ENCODE measurements at regions not wholly inside any gene's neighbourhood (a gene's known extent, or its start where the extent isn't known, plus 50 kb on each side); places are given as distances from the start of the nearest gene placed in this dataset.

DNA sequence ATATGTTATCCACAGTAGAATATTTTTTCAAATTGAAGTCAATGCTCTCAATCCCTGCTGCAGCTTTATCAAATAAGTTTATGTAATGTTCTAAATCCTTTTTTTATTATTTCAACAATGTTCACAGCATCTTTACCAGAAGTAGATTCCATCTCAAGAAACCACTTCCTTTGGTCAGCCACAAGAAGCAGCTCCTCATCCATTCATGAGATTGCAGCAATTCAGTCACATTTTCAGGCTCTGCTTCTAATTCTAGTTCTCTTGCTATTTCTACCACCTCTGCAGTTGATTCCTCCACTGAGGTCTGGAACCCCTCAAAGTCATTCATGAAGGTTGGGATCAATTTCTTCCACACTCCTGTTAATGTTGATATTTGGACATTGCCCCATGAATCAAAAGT is 2301.3 kb upstream of the TENM3 start:
- H3K27ac ChIP-seq (ENCODE audit: low read length), result no peak overlapping the region
- H3K36me3 ChIP-seq (ENCODE audit: insufficient read depth, low read depth, low read length), result no peaks in the 10 kb centered on the region
- H3K9ac ChIP-seq (ENCODE audit: low read depth, low read length), result no peak overlapping the region
- H3K4me1 ChIP-seq (ENCODE audit: insufficient read depth, low read length), result no peaks in the 10 kb centered on the region
- H3K9me3 ChIP-seq (ENCODE audit: insufficient read depth, low read depth, low read length), result peaks cover 23% of the 10 kb centered on the region
- H3K27me3 ChIP-seq (ENCODE audit: insufficient read depth, low read length), result no peaks in the 10 kb centered on the region
- no peak overlapping the region for H3K4me3 ChIP-seq (ENCODE audit: low read length)

DNA sequence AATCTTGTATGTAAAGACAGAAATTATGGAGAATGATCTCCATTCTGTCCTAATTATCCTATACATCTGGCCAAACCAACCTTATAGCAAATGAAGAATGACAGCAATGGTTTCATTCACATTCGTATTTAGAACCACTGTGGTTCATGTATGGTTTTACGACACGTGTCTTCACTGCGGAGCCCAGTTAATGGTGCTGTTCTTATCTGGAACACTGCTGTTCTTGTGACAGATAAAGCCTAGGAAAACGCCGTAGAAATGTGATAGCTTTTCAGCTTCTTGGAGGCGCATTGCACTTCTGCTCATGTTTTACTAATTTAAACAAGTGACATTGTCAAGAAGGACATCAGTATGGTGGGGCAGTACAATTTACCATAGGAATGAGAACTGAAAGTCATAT is 2266.4 kb upstream of the TENM3 start:
- no peak overlapping the region for H3K9ac ChIP-seq (ENCODE audit: low read depth, low read length)
- no peaks in the 10 kb centered on the region for H3K36me3 ChIP-seq (ENCODE audit: insufficient read depth, low read depth, low read length)
- no peaks in the 10 kb centered on the region for H3K9me3 ChIP-seq (ENCODE audit: insufficient read depth, low read depth, low read length)
- no peak overlapping the region for H3K4me3 ChIP-seq (ENCODE audit: low read length)
- H3K27ac ChIP-seq (ENCODE audit: low read length), result no peak overlapping the region
- no peaks in the 10 kb centered on the region for H3K4me1 ChIP-seq (ENCODE audit: insufficient read depth, low read length)
- H3K27me3 ChIP-seq (ENCODE audit: insufficient read depth, low read length), result no peaks in the 10 kb centered on the region

- no peak overlapping the region for H3K27ac ChIP-seq (ENCODE audit: low read length)
- no peaks in the 10 kb centered on the region for H3K9me3 ChIP-seq (ENCODE audit: insufficient read depth, low read depth, low read length)
- no peaks in the 10 kb centered on the region for H3K27me3 ChIP-seq (ENCODE audit: insufficient read depth, low read length)
- no peaks in the 10 kb centered on the region for H3K36me3 ChIP-seq (ENCODE audit: insufficient read depth, low read depth, low read length)
- H3K4me3 ChIP-seq (ENCODE audit: low read length), result no peak overlapping the region
- H3K9ac ChIP-seq (ENCODE audit: low read depth, low read length), result no peak overlapping the region
- no peaks in the 10 kb centered on the region for H3K4me1 ChIP-seq (ENCODE audit: insufficient read depth, low read length)
These were observed 2265.8 kb upstream of the TENM3 start for GRCh38 chr4:179977378-179977777.

DNA sequence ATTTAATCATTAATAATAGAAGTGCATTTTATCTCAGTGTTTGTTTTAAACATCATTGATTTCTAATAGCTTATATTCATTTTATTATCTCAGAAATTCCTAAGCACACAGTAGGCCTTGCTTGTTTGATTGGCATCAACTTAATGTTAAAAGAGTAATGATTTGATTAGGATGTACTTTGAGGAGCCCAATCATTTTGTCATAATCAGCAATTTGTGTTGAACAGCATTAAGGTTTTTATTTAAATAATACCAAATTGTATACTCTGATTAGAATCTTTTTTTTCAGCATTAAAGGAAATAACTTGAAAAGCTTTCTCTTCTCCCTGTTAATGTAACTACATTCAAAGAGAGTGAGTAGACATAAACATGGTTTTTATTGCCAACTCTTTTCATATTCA is 2262.0 kb upstream of the TENM3 start:
- Histone ChIP-seq H3K27ac (ENCODE audit: low read length) (no peak overlapping the region), H3K9ac (ENCODE audit: low read depth, low read length) (no peak overlapping the region), H3K4me3 (ENCODE audit: low read length) (no peak overlapping the region), H3K36me3 (ENCODE audit: insufficient read depth, low read depth, low read length) (no peaks in the 10 kb centered on the region), H3K4me1 (ENCODE audit: insufficient read depth, low read length) (no peaks in the 10 kb centered on the region), H3K9me3 (ENCODE audit: insufficient read depth, low read depth, low read length) (no peaks in the 10 kb centered on the region), H3K27me3 (ENCODE audit: insufficient read depth, low read length) (no peaks in the 10 kb centered on the region)

- no peaks in the 10 kb centered on the region for H3K36me3 ChIP-seq (ENCODE audit: insufficient read depth, low read depth, low read length)
- no peaks in the 10 kb centered on the region for H3K27me3 ChIP-seq (ENCODE audit: insufficient read depth, low read length)
- no peak overlapping the region for H3K4me3 ChIP-seq (ENCODE audit: low read length)
- no peaks in the 10 kb centered on the region for H3K9me3 ChIP-seq (ENCODE audit: insufficient read depth, low read depth, low read length)
- no peaks in the 10 kb centered on the region for H3K4me1 ChIP-seq (ENCODE audit: insufficient read depth, low read length)
- H3K9ac ChIP-seq (ENCODE audit: low read depth, low read length), result no peak overlapping the region
- H3K27ac ChIP-seq (ENCODE audit: low read length), result no peak overlapping the region
These were observed 2253.2 kb upstream of the TENM3 start for GRCh38 chr4:179989975-179990374.

- Histone ChIP-seq H3K9ac (ENCODE audit: low read depth, low read length) (no peak overlapping the region), H3K4me3 (ENCODE audit: low read length) (no peak overlapping the region), H3K9me3 (ENCODE audit: insufficient read depth, low read depth, low read length) (no peaks in the 10 kb centered on the region), H3K27ac (ENCODE audit: low read length) (no peak overlapping the region), H3K4me1 (ENCODE audit: insufficient read depth, low read length) (no peaks in the 10 kb centered on the region), H3K36me3 (ENCODE audit: insufficient read depth, low read depth, low read length) (no peaks in the 10 kb centered on the region), H3K27me3 (ENCODE audit: insufficient read depth, low read length) (no peaks in the 10 kb centered on the region)
These were observed 2233.9 kb upstream of the TENM3 start for GRCh38 chr4:180009316-180009715.

DNA sequence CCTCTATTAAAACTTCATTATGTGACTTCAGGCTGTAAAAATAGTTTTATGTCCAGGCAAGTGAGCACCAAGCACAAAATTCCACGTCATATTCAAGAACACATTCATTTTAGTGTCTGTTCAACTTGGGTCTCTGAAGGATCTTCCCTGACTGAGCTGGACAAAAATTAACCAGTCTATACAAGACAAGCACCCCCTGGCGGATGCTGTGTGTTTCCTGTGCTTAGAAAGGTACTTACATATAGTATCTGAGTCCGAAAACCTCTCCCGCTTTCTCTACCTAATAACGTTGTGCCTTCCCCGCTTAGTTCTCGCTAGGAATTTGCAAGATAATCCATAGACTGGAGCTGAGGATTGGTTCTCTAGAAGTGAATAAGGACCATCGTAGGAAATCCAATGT is 2214.5 kb upstream of the TENM3 start:
- Histone ChIP-seq H3K9ac (ENCODE audit: low read depth, low read length) (no peak overlapping the region), H3K4me1 (ENCODE audit: insufficient read depth, low read length) (no peaks in the 10 kb centered on the region), H3K27me3 (ENCODE audit: insufficient read depth, low read length) (no peaks in the 10 kb centered on the region), H3K4me3 (ENCODE audit: low read length) (no peak overlapping the region), H3K36me3 (ENCODE audit: insufficient read depth, low read depth, low read length) (no peaks in the 10 kb centered on the region), H3K9me3 (ENCODE audit: insufficient read depth, low read depth, low read length) (no peaks in the 10 kb centered on the region), H3K27ac (ENCODE audit: low read length) (no peak overlapping the region)

DNA sequence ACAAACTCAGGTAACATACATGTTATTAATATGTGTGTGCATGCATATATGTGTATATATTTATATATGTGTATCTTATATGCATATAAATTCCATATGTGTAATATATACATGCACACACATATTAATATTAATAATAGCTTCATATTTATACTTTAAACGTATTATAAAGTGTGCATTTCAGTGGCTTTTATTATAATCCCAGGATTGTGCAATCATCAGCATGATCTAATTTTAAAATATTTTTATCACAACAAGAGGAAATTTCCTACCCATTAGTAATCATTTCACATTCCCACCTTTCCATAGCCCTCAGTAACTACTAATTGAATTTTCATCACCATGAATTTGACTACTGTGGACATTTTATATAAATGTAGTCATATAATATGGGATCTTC is 2211.9 kb upstream of the TENM3 start:
- no peaks in the 10 kb centered on the region for H3K27me3 ChIP-seq (ENCODE audit: insufficient read depth, low read length)
- no peak overlapping the region for H3K27ac ChIP-seq (ENCODE audit: low read length)
- no peaks in the 10 kb centered on the region for H3K4me1 ChIP-seq (ENCODE audit: insufficient read depth, low read length)
- no peak overlapping the region for H3K9ac ChIP-seq (ENCODE audit: low read depth, low read length)
- H3K4me3 ChIP-seq (ENCODE audit: low read length), result no peak overlapping the region
- H3K9me3 ChIP-seq (ENCODE audit: insufficient read depth, low read depth, low read length), result no peaks in the 10 kb centered on the region
- H3K36me3 ChIP-seq (ENCODE audit: insufficient read depth, low read depth, low read length), result no peaks in the 10 kb centered on the region

- H3K9me3 ChIP-seq (ENCODE audit: insufficient read depth, low read depth, low read length), result no peaks in the 10 kb centered on the region
- no peaks in the 10 kb centered on the region for H3K27me3 ChIP-seq (ENCODE audit: insufficient read depth, low read length)
- H3K4me3 ChIP-seq (ENCODE audit: low read length), result no peak overlapping the region
- no peaks in the 10 kb centered on the region for H3K4me1 ChIP-seq (ENCODE audit: insufficient read depth, low read length)
- no peak overlapping the region for H3K27ac ChIP-seq (ENCODE audit: low read length)
- no peak overlapping the region for H3K9ac ChIP-seq (ENCODE audit: low read depth, low read length)
- H3K36me3 ChIP-seq (ENCODE audit: insufficient read depth, low read depth, low read length), result no peaks in the 10 kb centered on the region
These were observed 2201.6 kb upstream of the TENM3 start for GRCh38 chr4:180041576-180041975.

- Histone ChIP-seq H3K4me1 (ENCODE audit: insufficient read depth, low read length) (peaks cover 4% of the 10 kb centered on the region; the same call in 1 of the 2 replicates), H3K9ac (ENCODE audit: low read depth, low read length) (no peak overlapping the region), H3K27ac (ENCODE audit: low read length) (no peak overlapping the region), H3K9me3 (ENCODE audit: insufficient read depth, low read depth, low read length) (no peaks in the 10 kb centered on the region), H3K36me3 (ENCODE audit: insufficient read depth, low read depth, low read length) (no peaks in the 10 kb centered on the region), H3K4me3 (ENCODE audit: low read length) (no peak overlapping the region), H3K27me3 (ENCODE audit: insufficient read depth, low read length) (peaks cover 14% of the 10 kb centered on the region)
These were observed 2190.6 kb upstream of the TENM3 start for GRCh38 chr4:180052629-180053028.

DNA sequence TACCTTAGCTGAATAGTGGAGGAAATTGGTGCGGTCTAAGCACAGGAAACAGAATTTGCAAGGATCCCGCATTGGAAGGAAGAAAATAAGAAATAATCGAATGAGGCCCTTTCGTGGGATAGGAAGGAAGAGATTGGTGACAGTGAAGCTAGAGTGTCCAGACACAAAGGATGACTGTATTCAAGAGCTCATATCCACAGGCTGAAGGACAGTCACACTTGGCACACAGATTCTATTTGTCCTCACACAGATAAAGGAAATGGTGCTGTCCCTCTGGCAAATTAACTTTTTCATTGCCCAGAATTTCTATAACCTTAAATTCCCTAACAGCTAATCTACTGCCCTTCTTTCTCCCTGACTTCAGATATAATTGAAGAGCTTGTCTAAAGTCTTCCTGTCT is 2188.9 kb upstream of the TENM3 start:
- Histone ChIP-seq H3K4me1 (ENCODE audit: insufficient read depth, low read length) (peaks cover 4% of the 10 kb centered on the region; the same call in 1 of the 2 replicates), H3K9ac (ENCODE audit: low read depth, low read length) (no peak overlapping the region), H3K27me3 (ENCODE audit: insufficient read depth, low read length) (peaks cover 17% of the 10 kb centered on the region), H3K9me3 (ENCODE audit: insufficient read depth, low read depth, low read length) (no peaks in the 10 kb centered on the region), H3K36me3 (ENCODE audit: insufficient read depth, low read depth, low read length) (no peaks in the 10 kb centered on the region), H3K27ac (ENCODE audit: low read length) (no peak overlapping the region), H3K4me3 (ENCODE audit: low read length) (no peak overlapping the region)

GRCh38 chr4:180057299-180057721 is 2185.9 kb upstream of the TENM3 start:
- peak overlapping the region; percentile 54; the same call in 1 of the 2 replicates for H3K9ac ChIP-seq (ENCODE audit: low read depth, low read length)
- no peaks in the 10 kb centered on the region for H3K36me3 ChIP-seq (ENCODE audit: insufficient read depth, low read depth, low read length)
- H3K9me3 ChIP-seq (ENCODE audit: insufficient read depth, low read depth, low read length), result no peaks in the 10 kb centered on the region
- H3K27ac ChIP-seq (ENCODE audit: low read length), result no peak overlapping the region
- peaks cover 47% of the 10 kb centered on the region for H3K27me3 ChIP-seq (ENCODE audit: insufficient read depth, low read length)
- H3K4me3 ChIP-seq (ENCODE audit: low read length), result peak overlapping the region; percentile 78
- no peaks in the 10 kb centered on the region; the same call in 1 of the 2 replicates for H3K4me1 ChIP-seq (ENCODE audit: insufficient read depth, low read length)

All from iPS-20b (cell line).